ENCODE measurements at regions not wholly inside any gene's neighbourhood (a gene's known extent, or its start where the extent isn't known, plus 50 kb on each side); places are given as distances from the start of the nearest gene placed in this dataset.

DNA sequence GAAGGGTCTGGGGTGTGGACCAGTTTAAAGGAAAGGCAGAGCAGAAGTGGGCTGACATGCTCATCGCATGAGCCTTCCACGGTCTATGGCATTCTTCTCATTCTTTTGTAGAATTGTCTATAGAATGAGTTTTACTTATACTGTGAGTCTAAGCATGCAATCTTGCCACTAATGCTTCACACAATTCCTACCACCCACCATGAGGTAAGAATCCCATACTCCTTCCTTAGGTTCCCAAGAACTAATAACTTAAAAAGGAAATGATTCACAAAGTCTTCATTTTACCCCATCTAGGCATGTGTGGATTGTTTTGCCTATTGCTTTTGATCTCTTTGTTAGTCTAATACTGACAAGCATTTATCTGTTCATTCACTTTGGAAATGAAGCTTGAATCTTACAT lies 195.2 kb downstream of the LY86 start:
- TF ChIP-seq, protein P1, sequence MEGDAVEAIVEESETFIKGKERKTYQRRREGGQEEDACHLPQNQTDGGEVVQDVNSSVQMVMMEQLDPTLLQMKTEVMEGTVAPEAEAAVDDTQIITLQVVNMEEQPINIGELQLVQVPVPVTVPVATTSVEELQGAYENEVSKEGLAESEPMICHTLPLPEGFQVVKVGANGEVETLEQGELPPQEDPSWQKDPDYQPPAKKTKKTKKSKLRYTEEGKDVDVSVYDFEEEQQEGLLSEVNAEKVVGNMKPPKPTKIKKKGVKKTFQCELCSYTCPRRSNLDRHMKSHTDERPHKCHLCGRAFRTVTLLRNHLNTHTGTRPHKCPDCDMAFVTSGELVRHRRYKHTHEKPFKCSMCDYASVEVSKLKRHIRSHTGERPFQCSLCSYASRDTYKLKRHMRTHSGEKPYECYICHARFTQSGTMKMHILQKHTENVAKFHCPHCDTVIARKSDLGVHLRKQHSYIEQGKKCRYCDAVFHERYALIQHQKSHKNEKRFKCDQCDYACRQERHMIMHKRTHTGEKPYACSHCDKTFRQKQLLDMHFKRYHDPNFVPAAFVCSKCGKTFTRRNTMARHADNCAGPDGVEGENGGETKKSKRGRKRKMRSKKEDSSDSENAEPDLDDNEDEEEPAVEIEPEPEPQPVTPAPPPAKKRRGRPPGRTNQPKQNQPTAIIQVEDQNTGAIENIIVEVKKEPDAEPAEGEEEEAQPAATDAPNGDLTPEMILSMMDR (IDR thresholded peaks at IDR 0.05): no peak
- TF ChIP-seq POLR2AphosphoS5 (IDR thresholded peaks at IDR 0.05): no peak
- TF ChIP-seq POLR2A (IDR thresholded peaks at IDR 0.05): no peak
